ENCODE measurements at regions not wholly inside any gene's neighbourhood (a gene's known extent, or its start where the extent isn't known, plus 50 kb on each side); places are given as distances from the start of the nearest gene placed in this dataset.

- Histone ChIP-seq H3K4me2 (no peak overlapping the region), H3K79me2 (ENCODE audit: insufficient read depth) (no peaks in the 10 kb centered on the region), H3K27me3 (ENCODE audit: insufficient read depth) (peaks cover 9% of the 10 kb centered on the region; the same call in 1 of the 2 replicates), H4K20me1 (ENCODE audit: insufficient read depth) (no peaks in the 10 kb centered on the region), H3K4me3 (ENCODE audit: low read depth in 2 of 2, low read length in 1 of 2) (no peak overlapping the region), H3K9me2 (no peaks in the 10 kb centered on the region), H3K9me3 (no peaks in the 10 kb centered on the region), H3F3A (replicated peaks; ENCODE audit: insufficient read depth) (no peaks in the 10 kb centered on the region), H3K27ac (ENCODE audit: low read depth in 2 of 2, low read length in 1 of 2) (no peak overlapping the region), H3K36me3 (replicated peaks in 1 of 2; ENCODE audit: control insufficient read depth in 1 of 2, insufficient read depth in 2 of 2, low read length in 1 of 2) (no peaks in the 10 kb centered on the region), H3K4me1 (ENCODE audit: control insufficient read depth in 1 of 2, insufficient read depth in 2 of 2, low read depth in 1 of 2, low read length in 1 of 2) (peaks cover 0 to 7% of the 10 kb centered on the region in 2 experiments; a peak in 2 of 4 replicates), H2AFZ (ENCODE audit: low read depth) (no peak overlapping the region), H3K9ac (no peak overlapping the region)
- POLR2A ChIA-PET: no interaction called here
- no peak for TF ChIP-seq FOXM1 (IDR thresholded peaks at IDR 0.05; ENCODE audit: low read depth)
- TF ChIP-seq YY1 (IDR thresholded peaks at IDR 0.05; ENCODE audit: low read depth): no peak
- no peak for TF ChIP-seq MAX (IDR thresholded peaks at IDR 0.05; ENCODE audit: low read depth)
- no peak for TF ChIP-seq RFX5 (IDR thresholded peaks at IDR 0.05; ENCODE audit: low read length)
- no peak for TF ChIP-seq CHD2 (IDR thresholded peaks at IDR 0.05; ENCODE audit: low read length, partially characterized antibody)
- no peak for TF ChIP-seq FOSL2 (IDR thresholded peaks at IDR 0.05; ENCODE audit: borderline replicate concordance, low read depth)
- TF ChIP-seq, protein P1, sequence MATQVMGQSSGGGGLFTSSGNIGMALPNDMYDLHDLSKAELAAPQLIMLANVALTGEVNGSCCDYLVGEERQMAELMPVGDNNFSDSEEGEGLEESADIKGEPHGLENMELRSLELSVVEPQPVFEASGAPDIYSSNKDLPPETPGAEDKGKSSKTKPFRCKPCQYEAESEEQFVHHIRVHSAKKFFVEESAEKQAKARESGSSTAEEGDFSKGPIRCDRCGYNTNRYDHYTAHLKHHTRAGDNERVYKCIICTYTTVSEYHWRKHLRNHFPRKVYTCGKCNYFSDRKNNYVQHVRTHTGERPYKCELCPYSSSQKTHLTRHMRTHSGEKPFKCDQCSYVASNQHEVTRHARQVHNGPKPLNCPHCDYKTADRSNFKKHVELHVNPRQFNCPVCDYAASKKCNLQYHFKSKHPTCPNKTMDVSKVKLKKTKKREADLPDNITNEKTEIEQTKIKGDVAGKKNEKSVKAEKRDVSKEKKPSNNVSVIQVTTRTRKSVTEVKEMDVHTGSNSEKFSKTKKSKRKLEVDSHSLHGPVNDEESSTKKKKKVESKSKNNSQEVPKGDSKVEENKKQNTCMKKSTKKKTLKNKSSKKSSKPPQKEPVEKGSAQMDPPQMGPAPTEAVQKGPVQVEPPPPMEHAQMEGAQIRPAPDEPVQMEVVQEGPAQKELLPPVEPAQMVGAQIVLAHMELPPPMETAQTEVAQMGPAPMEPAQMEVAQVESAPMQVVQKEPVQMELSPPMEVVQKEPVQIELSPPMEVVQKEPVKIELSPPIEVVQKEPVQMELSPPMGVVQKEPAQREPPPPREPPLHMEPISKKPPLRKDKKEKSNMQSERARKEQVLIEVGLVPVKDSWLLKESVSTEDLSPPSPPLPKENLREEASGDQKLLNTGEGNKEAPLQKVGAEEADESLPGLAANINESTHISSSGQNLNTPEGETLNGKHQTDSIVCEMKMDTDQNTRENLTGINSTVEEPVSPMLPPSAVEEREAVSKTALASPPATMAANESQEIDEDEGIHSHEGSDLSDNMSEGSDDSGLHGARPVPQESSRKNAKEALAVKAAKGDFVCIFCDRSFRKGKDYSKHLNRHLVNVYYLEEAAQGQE (IDR thresholded peaks at IDR 0.05; ENCODE audit: low read depth, low read length): no peak
- TF ChIP-seq RAD21 (IDR thresholded peaks at IDR 0.05; ENCODE audit: low read length): no peak
- TF ChIP-seq NRF1 (IDR thresholded peaks at IDR 0.05; ENCODE audit: low read depth, low read length): no peak
- TF ChIP-seq PBX3 (IDR thresholded peaks at IDR 0.05): no peak
- no peak for TF ChIP-seq RCOR1 (IDR thresholded peaks at IDR 0.05; ENCODE audit: low read length)
- TF ChIP-seq, protein P2, sequence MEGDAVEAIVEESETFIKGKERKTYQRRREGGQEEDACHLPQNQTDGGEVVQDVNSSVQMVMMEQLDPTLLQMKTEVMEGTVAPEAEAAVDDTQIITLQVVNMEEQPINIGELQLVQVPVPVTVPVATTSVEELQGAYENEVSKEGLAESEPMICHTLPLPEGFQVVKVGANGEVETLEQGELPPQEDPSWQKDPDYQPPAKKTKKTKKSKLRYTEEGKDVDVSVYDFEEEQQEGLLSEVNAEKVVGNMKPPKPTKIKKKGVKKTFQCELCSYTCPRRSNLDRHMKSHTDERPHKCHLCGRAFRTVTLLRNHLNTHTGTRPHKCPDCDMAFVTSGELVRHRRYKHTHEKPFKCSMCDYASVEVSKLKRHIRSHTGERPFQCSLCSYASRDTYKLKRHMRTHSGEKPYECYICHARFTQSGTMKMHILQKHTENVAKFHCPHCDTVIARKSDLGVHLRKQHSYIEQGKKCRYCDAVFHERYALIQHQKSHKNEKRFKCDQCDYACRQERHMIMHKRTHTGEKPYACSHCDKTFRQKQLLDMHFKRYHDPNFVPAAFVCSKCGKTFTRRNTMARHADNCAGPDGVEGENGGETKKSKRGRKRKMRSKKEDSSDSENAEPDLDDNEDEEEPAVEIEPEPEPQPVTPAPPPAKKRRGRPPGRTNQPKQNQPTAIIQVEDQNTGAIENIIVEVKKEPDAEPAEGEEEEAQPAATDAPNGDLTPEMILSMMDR (IDR thresholded peaks at IDR 0.05): no peak
- TF ChIP-seq, protein P3, sequence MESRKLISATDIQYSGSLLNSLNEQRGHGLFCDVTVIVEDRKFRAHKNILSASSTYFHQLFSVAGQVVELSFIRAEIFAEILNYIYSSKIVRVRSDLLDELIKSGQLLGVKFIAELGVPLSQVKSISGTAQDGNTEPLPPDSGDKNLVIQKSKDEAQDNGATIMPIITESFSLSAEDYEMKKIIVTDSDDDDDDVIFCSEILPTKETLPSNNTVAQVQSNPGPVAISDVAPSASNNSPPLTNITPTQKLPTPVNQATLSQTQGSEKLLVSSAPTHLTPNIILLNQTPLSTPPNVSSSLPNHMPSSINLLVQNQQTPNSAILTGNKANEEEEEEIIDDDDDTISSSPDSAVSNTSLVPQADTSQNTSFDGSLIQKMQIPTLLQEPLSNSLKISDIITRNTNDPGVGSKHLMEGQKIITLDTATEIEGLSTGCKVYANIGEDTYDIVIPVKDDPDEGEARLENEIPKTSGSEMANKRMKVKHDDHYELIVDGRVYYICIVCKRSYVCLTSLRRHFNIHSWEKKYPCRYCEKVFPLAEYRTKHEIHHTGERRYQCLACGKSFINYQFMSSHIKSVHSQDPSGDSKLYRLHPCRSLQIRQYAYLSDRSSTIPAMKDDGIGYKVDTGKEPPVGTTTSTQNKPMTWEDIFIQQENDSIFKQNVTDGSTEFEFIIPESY (IDR thresholded peaks at IDR 0.05; ENCODE audit: borderline replicate concordance, low read depth): no peak
- TF ChIP-seq ELF1 (IDR thresholded peaks at IDR 0.05): no peak
- no peak for TF ChIP-seq TAF1 (IDR thresholded peaks at IDR 0.05; ENCODE audit: borderline replicate concordance, low read depth, low read length)
- TF ChIP-seq, protein P4, sequence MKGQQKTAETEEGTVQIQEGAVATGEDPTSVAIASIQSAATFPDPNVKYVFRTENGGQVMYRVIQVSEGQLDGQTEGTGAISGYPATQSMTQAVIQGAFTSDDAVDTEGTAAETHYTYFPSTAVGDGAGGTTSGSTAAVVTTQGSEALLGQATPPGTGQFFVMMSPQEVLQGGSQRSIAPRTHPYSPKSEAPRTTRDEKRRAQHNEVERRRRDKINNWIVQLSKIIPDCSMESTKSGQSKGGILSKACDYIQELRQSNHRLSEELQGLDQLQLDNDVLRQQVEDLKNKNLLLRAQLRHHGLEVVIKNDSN (IDR thresholded peaks at IDR 0.05; ENCODE audit: borderline replicate concordance, low read depth): no peak
- TF ChIP-seq MEF2A (IDR thresholded peaks at IDR 0.05; ENCODE audit: borderline replicate concordance, low read depth): no peak
- no peak for TF ChIP-seq GABPA (IDR thresholded peaks at IDR 0.05; ENCODE audit: low read depth)
- no peak for TF ChIP-seq JUND (IDR thresholded peaks at IDR 0.05)
- TF ChIP-seq, protein P5, sequence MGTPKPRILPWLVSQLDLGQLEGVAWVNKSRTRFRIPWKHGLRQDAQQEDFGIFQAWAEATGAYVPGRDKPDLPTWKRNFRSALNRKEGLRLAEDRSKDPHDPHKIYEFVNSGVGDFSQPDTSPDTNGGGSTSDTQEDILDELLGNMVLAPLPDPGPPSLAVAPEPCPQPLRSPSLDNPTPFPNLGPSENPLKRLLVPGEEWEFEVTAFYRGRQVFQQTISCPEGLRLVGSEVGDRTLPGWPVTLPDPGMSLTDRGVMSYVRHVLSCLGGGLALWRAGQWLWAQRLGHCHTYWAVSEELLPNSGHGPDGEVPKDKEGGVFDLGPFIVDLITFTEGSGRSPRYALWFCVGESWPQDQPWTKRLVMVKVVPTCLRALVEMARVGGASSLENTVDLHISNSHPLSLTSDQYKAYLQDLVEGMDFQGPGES (IDR thresholded peaks at IDR 0.05; ENCODE audit: low read depth, low read length): no peak
- CTCF ChIA-PET: interaction anchor here (0.7 to 1.6 kb wide), 2 partner anchors 10 to 157 kb away, joined by 3 read pairs; no protein-coding TSS in a partner anchor
- WGBS (ENCODE audit: low lambda C conversion rate): 63% methylated on average over 1 of the region's 1 CpG
- DNase-seq: no peak
Measured at GRCh38 chr15:69887553-69887952, 210.2 kb downstream of the TLE3 start.

Data from SK-N-SH (cell line).